ENCODE measurements at regions not wholly inside any gene's neighbourhood (a gene's known extent, or its start where the extent isn't known, plus 50 kb on each side); places are given as distances from the start of the nearest gene placed in this dataset.

DNA sequence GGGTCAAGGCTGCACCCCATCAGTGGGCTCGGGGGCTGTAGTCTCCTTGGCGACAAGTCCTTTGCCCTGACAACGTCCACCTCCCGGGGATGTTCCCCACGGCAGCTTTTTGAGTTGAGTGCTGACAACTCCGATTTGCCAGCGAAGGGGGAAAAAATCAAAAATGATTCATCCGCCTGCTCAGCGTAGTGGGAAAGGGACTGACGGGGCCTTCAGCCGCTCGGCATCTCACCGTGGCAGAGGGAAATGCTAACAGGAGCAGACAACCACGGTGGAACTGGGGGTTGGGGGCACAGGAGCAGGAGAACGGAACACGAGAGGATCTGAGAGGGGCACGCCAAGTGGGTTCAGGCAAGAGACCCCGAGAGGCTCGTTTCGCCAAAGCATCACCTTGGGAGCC is 173.7 kb downstream of the TFAP2C start:
- no peak overlapping the region for H3K27ac ChIP-seq (ENCODE audit: low read length)
- H3K27me3 ChIP-seq (ENCODE audit: insufficient read depth, low read depth, low read length): no peaks in the 10 kb centered on the region
- no peak overlapping the region for H3K9ac ChIP-seq (ENCODE audit: low read length)
- no peak overlapping the region for H3K4me2 ChIP-seq (ENCODE audit: low read length)
- no peaks in the 10 kb centered on the region for H4K20me1 ChIP-seq (ENCODE audit: insufficient read depth)
- no peak overlapping the region for H3K4me3 ChIP-seq (ENCODE audit: low read length)
- no peak for TF ChIP-seq CTCF (IDR thresholded peaks at IDR 0.05; ENCODE audit: poor library complexity, severe bottlenecking)
- TF ChIP-seq RAD21 (conservative IDR thresholded peaks at IDR 0.05): no peak
- no peak for TF ChIP-seq EZH2 (IDR thresholded peaks at IDR 0.05; ENCODE audit: borderline replicate concordance, insufficient read depth, low read length, poor library complexity, severe bottlenecking)
- TF ChIP-seq POLR2AphosphoS5 (IDR thresholded peaks at IDR 0.05): no peak
- TF ChIP-seq, protein P1, sequence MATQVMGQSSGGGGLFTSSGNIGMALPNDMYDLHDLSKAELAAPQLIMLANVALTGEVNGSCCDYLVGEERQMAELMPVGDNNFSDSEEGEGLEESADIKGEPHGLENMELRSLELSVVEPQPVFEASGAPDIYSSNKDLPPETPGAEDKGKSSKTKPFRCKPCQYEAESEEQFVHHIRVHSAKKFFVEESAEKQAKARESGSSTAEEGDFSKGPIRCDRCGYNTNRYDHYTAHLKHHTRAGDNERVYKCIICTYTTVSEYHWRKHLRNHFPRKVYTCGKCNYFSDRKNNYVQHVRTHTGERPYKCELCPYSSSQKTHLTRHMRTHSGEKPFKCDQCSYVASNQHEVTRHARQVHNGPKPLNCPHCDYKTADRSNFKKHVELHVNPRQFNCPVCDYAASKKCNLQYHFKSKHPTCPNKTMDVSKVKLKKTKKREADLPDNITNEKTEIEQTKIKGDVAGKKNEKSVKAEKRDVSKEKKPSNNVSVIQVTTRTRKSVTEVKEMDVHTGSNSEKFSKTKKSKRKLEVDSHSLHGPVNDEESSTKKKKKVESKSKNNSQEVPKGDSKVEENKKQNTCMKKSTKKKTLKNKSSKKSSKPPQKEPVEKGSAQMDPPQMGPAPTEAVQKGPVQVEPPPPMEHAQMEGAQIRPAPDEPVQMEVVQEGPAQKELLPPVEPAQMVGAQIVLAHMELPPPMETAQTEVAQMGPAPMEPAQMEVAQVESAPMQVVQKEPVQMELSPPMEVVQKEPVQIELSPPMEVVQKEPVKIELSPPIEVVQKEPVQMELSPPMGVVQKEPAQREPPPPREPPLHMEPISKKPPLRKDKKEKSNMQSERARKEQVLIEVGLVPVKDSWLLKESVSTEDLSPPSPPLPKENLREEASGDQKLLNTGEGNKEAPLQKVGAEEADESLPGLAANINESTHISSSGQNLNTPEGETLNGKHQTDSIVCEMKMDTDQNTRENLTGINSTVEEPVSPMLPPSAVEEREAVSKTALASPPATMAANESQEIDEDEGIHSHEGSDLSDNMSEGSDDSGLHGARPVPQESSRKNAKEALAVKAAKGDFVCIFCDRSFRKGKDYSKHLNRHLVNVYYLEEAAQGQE (IDR thresholded peaks at IDR 0.05; ENCODE audit: borderline replicate concordance): no peak
- no peak for TF ChIP-seq TAF1 (IDR thresholded peaks at IDR 0.05; ENCODE audit: low read depth)
- TF ChIP-seq SMC3 (conservative IDR thresholded peaks at IDR 0.05; ENCODE audit: poor library complexity): no peak
- no peak for TF ChIP-seq MXI1 (conservative IDR thresholded peaks at IDR 0.05; ENCODE audit: poor library complexity, severe bottlenecking)
- no peak for TF ChIP-seq EP300 (conservative IDR thresholded peaks at IDR 0.05; ENCODE audit: poor library complexity, severe bottlenecking)
- H2AFZ ChIP-seq (ENCODE audit: low read depth, low read length): no peak overlapping the region
- no peaks in the 10 kb centered on the region for H3K36me3 ChIP-seq (ENCODE audit: insufficient read depth, low read length)
- no peaks in the 10 kb centered on the region for H3F3A ChIP-seq (ENCODE audit: insufficient read depth, low read length, poor library complexity, severe bottlenecking)
- H3K9me2 ChIP-seq (ENCODE audit: insufficient read depth, low read length): no peaks in the 10 kb centered on the region
- H3K79me2 ChIP-seq (replicated peaks; ENCODE audit: insufficient read depth, low read length): no peaks in the 10 kb centered on the region
- H3K9me3 ChIP-seq (ENCODE audit: low read length): no peaks in the 10 kb centered on the region

DNA sequence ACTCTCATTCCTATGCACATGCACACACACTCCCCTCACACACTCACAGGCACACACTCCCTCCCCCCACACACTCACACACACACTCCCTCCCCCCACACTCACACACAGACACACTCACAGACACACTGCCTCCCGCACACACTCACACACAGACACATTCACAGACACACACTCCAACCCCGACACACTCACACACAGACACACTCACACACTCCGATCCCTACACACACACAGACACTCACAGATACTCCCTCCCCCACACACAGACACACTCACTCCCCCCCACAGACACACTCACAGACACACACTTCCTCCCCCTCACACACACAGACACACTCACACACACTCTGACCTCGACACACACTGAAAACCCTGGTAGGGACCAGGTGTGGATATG is 176.2 kb downstream of the TFAP2C start:
- H3F3A ChIP-seq (ENCODE audit: insufficient read depth, low read length, poor library complexity, severe bottlenecking): no peaks in the 10 kb centered on the region
- no peaks in the 10 kb centered on the region for H3K27me3 ChIP-seq (ENCODE audit: insufficient read depth, low read depth, low read length)
- H3K4me3 ChIP-seq (ENCODE audit: low read length): no peak overlapping the region
- H3K36me3 ChIP-seq (ENCODE audit: insufficient read depth, low read length): no peaks in the 10 kb centered on the region
- no peak overlapping the region for H3K4me2 ChIP-seq (ENCODE audit: low read length)
- H3K27ac ChIP-seq (ENCODE audit: low read length): no peak overlapping the region
- H3K9me3 ChIP-seq (ENCODE audit: low read length): no peaks in the 10 kb centered on the region
- no peaks in the 10 kb centered on the region for H3K9me2 ChIP-seq (ENCODE audit: insufficient read depth, low read length)
- no peak for TF ChIP-seq TAF1 (IDR thresholded peaks at IDR 0.05; ENCODE audit: low read depth)
- TF ChIP-seq EP300 (conservative IDR thresholded peaks at IDR 0.05; ENCODE audit: poor library complexity, severe bottlenecking): no peak
- TF ChIP-seq, protein P1 (IDR thresholded peaks at IDR 0.05; ENCODE audit: borderline replicate concordance): no peak
- no peak for TF ChIP-seq EZH2 (IDR thresholded peaks at IDR 0.05; ENCODE audit: borderline replicate concordance, insufficient read depth, low read length, poor library complexity, severe bottlenecking)
- no peak for TF ChIP-seq POLR2AphosphoS5 (IDR thresholded peaks at IDR 0.05)
- no peak for TF ChIP-seq SMC3 (conservative IDR thresholded peaks at IDR 0.05; ENCODE audit: poor library complexity)
- no peak for TF ChIP-seq RAD21 (conservative IDR thresholded peaks at IDR 0.05)
- TF ChIP-seq CTCF (IDR thresholded peaks at IDR 0.05; ENCODE audit: poor library complexity, severe bottlenecking): no peak
- no peak for TF ChIP-seq MXI1 (conservative IDR thresholded peaks at IDR 0.05; ENCODE audit: poor library complexity, severe bottlenecking)
- no peaks in the 10 kb centered on the region for H4K20me1 ChIP-seq (ENCODE audit: insufficient read depth)
- H3K79me2 ChIP-seq (replicated peaks; ENCODE audit: insufficient read depth, low read length): no peaks in the 10 kb centered on the region
- no peak overlapping the region for H2AFZ ChIP-seq (ENCODE audit: low read depth, low read length)
- no peak overlapping the region for H3K9ac ChIP-seq (ENCODE audit: low read length)
